ENCODE measurements at regions not wholly inside any gene's neighbourhood (a gene's known extent, or its start where the extent isn't known, plus 50 kb on each side); places are given as distances from the start of the nearest gene placed in this dataset.
"Not testable (repeated sequence)": the region's sequence is repeated elsewhere in the genome, so short reads cannot be mapped to it uniquely, and the experiment has no call there.

- in situ Hi-C loops (cut with HindIII; ENCODE audit: low pct_unique_long_range_greater_than_20kb, low sequenced_read_pairs), result no loop called here
- no peak for DNase-seq (ENCODE audit: low read depth in 1 of 2, low spot score in 1 of 2)
- TF ChIP-seq JUND (IDR thresholded peaks at IDR 0.05; ENCODE audit: low read depth), result no peak
Measured at GRCh38 chr21:43289966-43290365, 121.2 kb downstream of the CRYAA start.

GRCh38 chr21:43289442-43289841 is 120.6 kb downstream of the CRYAA start:
- no peak for TF ChIP-seq JUND (IDR thresholded peaks at IDR 0.05; ENCODE audit: low read depth)
- DNase-seq (ENCODE audit: low read depth in 1 of 2, low spot score in 1 of 2), result no peak
- in situ Hi-C loops (cut with HindIII; ENCODE audit: low pct_unique_long_range_greater_than_20kb, low sequenced_read_pairs), result no loop called here

- TF ChIP-seq JUND (IDR thresholded peaks at IDR 0.05; ENCODE audit: low read depth), result no peak
- in situ Hi-C loops (cut with HindIII; ENCODE audit: low pct_unique_long_range_greater_than_20kb, low sequenced_read_pairs), result no loop called here
- peak in 1 of 2 experiments; percentile 57 for DNase-seq (ENCODE audit: low read depth in 1 of 2, low spot score in 1 of 2)
Measured at GRCh38 chr21:43287795-43288755, 119.3 kb downstream of the CRYAA start.

GRCh38 chr21:43287111-43287760 is 118.4 kb downstream of the CRYAA start:
- in situ Hi-C loops (cut with HindIII; ENCODE audit: low pct_unique_long_range_greater_than_20kb, low sequenced_read_pairs), result no loop called here
- no peak for TF ChIP-seq JUND (IDR thresholded peaks at IDR 0.05; ENCODE audit: low read depth)
- DNase-seq (ENCODE audit: low read depth in 1 of 2, low spot score in 1 of 2), result no peak

GRCh38 chr21:43286196-43286595 is 117.4 kb downstream of the CRYAA start:
- no peak for TF ChIP-seq JUND (IDR thresholded peaks at IDR 0.05; ENCODE audit: low read depth)
- no peak for DNase-seq (ENCODE audit: low read depth in 1 of 2, low spot score in 1 of 2)
- in situ Hi-C loops (cut with HindIII; ENCODE audit: low pct_unique_long_range_greater_than_20kb, low sequenced_read_pairs), result no loop called here

- in situ Hi-C loops (cut with HindIII; ENCODE audit: low pct_unique_long_range_greater_than_20kb, low sequenced_read_pairs), result no loop called here
- DNase-seq (ENCODE audit: low read depth in 1 of 2, low spot score in 1 of 2), result no peak
- TF ChIP-seq JUND (IDR thresholded peaks at IDR 0.05; ENCODE audit: low read depth), result no peak
Measured at GRCh38 chr21:43284700-43285099, 115.9 kb downstream of the CRYAA start.

- no peak for TF ChIP-seq JUND (IDR thresholded peaks at IDR 0.05; ENCODE audit: low read depth)
- in situ Hi-C loops (cut with HindIII; ENCODE audit: low pct_unique_long_range_greater_than_20kb, low sequenced_read_pairs), result no loop called here
- DNase-seq (ENCODE audit: low read depth in 1 of 2, low spot score in 1 of 2), result no peak
Measured at GRCh38 chr21:43284238-43284637, 115.4 kb downstream of the CRYAA start.

GRCh38 chr21:43283925-43284221 is 115.1 kb downstream of the CRYAA start:
- DNase-seq (ENCODE audit: low read depth in 1 of 2, low spot score in 1 of 2); in situ Hi-C loops (cut with HindIII; ENCODE audit: low pct_unique_long_range_greater_than_20kb, low sequenced_read_pairs): not testable (repeated sequence)

GRCh38 chr21:43283136-43283924 is 114.5 kb downstream of the CRYAA start:
- no peak for TF ChIP-seq JUND (IDR thresholded peaks at IDR 0.05; ENCODE audit: low read depth)
- DNase-seq (ENCODE audit: low read depth in 1 of 2, low spot score in 1 of 2), result no peak
- in situ Hi-C loops (cut with HindIII; ENCODE audit: low pct_unique_long_range_greater_than_20kb, low sequenced_read_pairs), result no loop called here

GRCh38 chr21:43282358-43283120 is 113.7 kb downstream of the CRYAA start:
- no peak for DNase-seq (ENCODE audit: low read depth in 1 of 2, low spot score in 1 of 2)
- in situ Hi-C loops (cut with HindIII; ENCODE audit: low pct_unique_long_range_greater_than_20kb, low sequenced_read_pairs), result no loop called here
- TF ChIP-seq JUND (IDR thresholded peaks at IDR 0.05; ENCODE audit: low read depth), result no peak

GRCh38 chr21:43281661-43282357 is 113.0 kb downstream of the CRYAA start:
- no peak for TF ChIP-seq JUND (IDR thresholded peaks at IDR 0.05; ENCODE audit: low read depth)
- DNase-seq (ENCODE audit: low read depth in 1 of 2, low spot score in 1 of 2), result no peak
- in situ Hi-C loops (cut with HindIII; ENCODE audit: low pct_unique_long_range_greater_than_20kb, low sequenced_read_pairs), result no loop called here

Measured in T47D (cell line).